ENCODE measurements at regions not wholly inside any gene's neighbourhood (a gene's known extent, or its start where the extent isn't known, plus 50 kb on each side); places are given as distances from the start of the nearest gene placed in this dataset.

DNA sequence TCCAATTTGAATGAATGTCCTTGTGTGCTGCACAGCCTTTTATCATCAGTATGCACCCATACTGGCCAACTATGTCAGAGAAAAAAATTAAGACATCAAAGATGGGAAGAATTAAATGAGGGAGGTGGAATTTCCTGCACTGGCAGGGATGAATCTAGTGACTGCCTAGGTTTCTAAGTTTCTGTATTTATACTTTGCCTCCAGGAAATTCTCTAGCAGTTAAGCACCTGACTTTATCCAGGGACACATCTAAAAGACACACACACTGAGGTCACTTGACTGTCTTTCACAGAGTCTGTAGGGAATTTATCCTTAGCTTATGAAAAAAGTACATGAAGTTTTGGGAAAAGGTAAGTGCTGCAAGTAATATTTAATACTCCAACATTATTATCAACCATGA, 636.5 kb upstream of the PTCHD4 start:
- TF ChIP-seq, protein P1, sequence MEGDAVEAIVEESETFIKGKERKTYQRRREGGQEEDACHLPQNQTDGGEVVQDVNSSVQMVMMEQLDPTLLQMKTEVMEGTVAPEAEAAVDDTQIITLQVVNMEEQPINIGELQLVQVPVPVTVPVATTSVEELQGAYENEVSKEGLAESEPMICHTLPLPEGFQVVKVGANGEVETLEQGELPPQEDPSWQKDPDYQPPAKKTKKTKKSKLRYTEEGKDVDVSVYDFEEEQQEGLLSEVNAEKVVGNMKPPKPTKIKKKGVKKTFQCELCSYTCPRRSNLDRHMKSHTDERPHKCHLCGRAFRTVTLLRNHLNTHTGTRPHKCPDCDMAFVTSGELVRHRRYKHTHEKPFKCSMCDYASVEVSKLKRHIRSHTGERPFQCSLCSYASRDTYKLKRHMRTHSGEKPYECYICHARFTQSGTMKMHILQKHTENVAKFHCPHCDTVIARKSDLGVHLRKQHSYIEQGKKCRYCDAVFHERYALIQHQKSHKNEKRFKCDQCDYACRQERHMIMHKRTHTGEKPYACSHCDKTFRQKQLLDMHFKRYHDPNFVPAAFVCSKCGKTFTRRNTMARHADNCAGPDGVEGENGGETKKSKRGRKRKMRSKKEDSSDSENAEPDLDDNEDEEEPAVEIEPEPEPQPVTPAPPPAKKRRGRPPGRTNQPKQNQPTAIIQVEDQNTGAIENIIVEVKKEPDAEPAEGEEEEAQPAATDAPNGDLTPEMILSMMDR (IDR thresholded peaks at IDR 0.05) = no peak
- TF ChIP-seq POLR2A (IDR thresholded peaks at IDR 0.05) = no peak
